C4-2B (cell line): ENCODE measurements at regions not wholly inside any gene's neighbourhood (a gene's known extent, or its start where the extent isn't known, plus 50 kb on each side); places are given as distances from the start of the nearest gene placed in this dataset.

Experiments used
- CTCF ChIP-seq: fragments of 450-650 bp; conservative IDR thresholded peaks from 2 replicates; pipeline ENCODE4 v1.5.1; 2017; ENCODE audit warnings: mild to moderate bottlenecking
- ZFX ChIP-seq: fragments of 450-650 bp; IDR thresholded peaks from 2 replicates; pipeline ENCODE4 v1.6.1; 2017

- TF ChIP-seq CTCF: no peak
- no peak for TF ChIP-seq ZFX
Measured at GRCh38 chr6:102309700-102310099, 916.2 kb downstream of the GRIK2 start.
